HEK293 (cell line): ENCODE measurements at regions not wholly inside any gene's neighbourhood (a gene's known extent, or its start where the extent isn't known, plus 50 kb on each side); places are given as distances from the start of the nearest gene placed in this dataset.

Source experiments
- CTCF ChIA-PET: fragments of 350-600 bp; formaldehyde crosslinking; extraction: SDS; loops from one replicate; lab custom pipeline; 2021; ENCODE audit warnings: antibody characterized with exemption; lab: Yijun Ruan, JAX
- POLR2A ChIA-PET: fragments of 300-600 bp; formaldehyde crosslinking; extraction: SDS; loops from one replicate; lab custom pipeline; 2020; ENCODE audit warnings: antibody characterized with exemption, inconsistent platforms; lab: Yijun Ruan, JAX
- H3K27ac ChIP-seq: fragments of 200-500 bp; sonication (Bioruptor generic); 2 replicates; pipeline ENCODE4 v1.5.1; 2014; ENCODE audit warnings: low read depth, low read length, control low read depth, inconsistent platforms; ENCODE audit errors: extremely low read depth
- H3K36me3 ChIP-seq, 2 experiments: fragments of 200-500 bp in 1 of 2; sonication (Bioruptor generic) in 1 of 2; 1 replicate in 1 of 2; 2 replicates in 1 of 2; pipeline ENCODE4 v1.5.1; 2014 to 2017; ENCODE audit warnings: inconsistent platforms in 2 of 2, low read length in 2 of 2; ENCODE audit not compliant: control insufficient read depth in 2 of 2, insufficient read depth in 1 of 2
- H3K4me1 ChIP-seq: fragments of 200-500 bp; sonication (Bioruptor generic); 2 replicates; pipeline ENCODE4 v1.5.1; 2014; ENCODE audit warnings: mild to moderate bottlenecking, low read length, inconsistent platforms; ENCODE audit not compliant: control insufficient read depth, insufficient read depth
- H3K4me3 ChIP-seq: 2 replicates; pipeline ENCODE4 v1.5.1; 2011; ENCODE audit warnings: low read depth, mild to moderate bottlenecking, control low read depth, low read length, moderate library complexity
- H3K9me3 ChIP-seq: fragments of 200-500 bp; sonication (Bioruptor generic); 2 replicates; pipeline ENCODE4 v1.5.1; 2014; ENCODE audit warnings: low read depth, low read length, inconsistent platforms; ENCODE audit not compliant: control insufficient read depth, insufficient read depth
- HOXA7 ChIP-seq: sonication (generic); formaldehyde crosslinking; IDR thresholded peaks from 2 replicates; pipeline ENCODE4 v1.8.1; 2022; ENCODE audit warnings: missing genetic modification reagents, borderline replicate concordance
- KLF16 ChIP-seq: fragments of 450-650 bp; formaldehyde crosslinking; IDR thresholded peaks from 2 replicates; pipeline ENCODE4 v1.5.1; 2017; ENCODE audit warnings: missing biosample characterization, missing genetic modification characterization
- MEIS1 ChIP-seq: sonication (generic); formaldehyde crosslinking; IDR thresholded peaks from 2 replicates; pipeline ENCODE4 v1.8.1; 2022; ENCODE audit warnings: missing genetic modification reagents, mild to moderate bottlenecking, borderline replicate concordance
- OSR2 ChIP-seq: fragments of 450-650 bp; formaldehyde crosslinking; IDR thresholded peaks from 2 replicates; pipeline ENCODE4 v1.5.1; 2016; ENCODE audit warnings: missing biosample characterization, missing genetic modification characterization
- PATZ1 ChIP-seq: fragments of 450-650 bp; formaldehyde crosslinking; IDR thresholded peaks from 2 replicates; pipeline ENCODE4 v1.5.1; 2016; ENCODE audit warnings: missing biosample characterization, missing genetic modification characterization
- PRDM4 ChIP-seq: fragments of 450-650 bp; formaldehyde crosslinking; IDR thresholded peaks from 2 replicates; pipeline ENCODE4 v1.5.1; 2017; ENCODE audit warnings: missing biosample characterization, missing genetic modification characterization
- SCRT2 ChIP-seq: fragments of 450-650 bp; formaldehyde crosslinking; IDR thresholded peaks from 2 replicates; pipeline ENCODE4 v1.5.1; 2016; ENCODE audit warnings: missing biosample characterization, missing genetic modification characterization
- ZBTB10 ChIP-seq: fragments of 450-650 bp; formaldehyde crosslinking; IDR thresholded peaks from 2 replicates; pipeline ENCODE4 v1.5.1; 2016; ENCODE audit warnings: missing biosample characterization, missing genetic modification characterization
- ZBTB21 ChIP-seq: fragments of 450-650 bp; formaldehyde crosslinking; IDR thresholded peaks from 2 replicates; pipeline ENCODE4 v1.5.1; 2017; ENCODE audit warnings: missing biosample characterization, missing genetic modification characterization
- ZBTB26 ChIP-seq: fragments of 450-650 bp; formaldehyde crosslinking; optimal IDR thresholded peaks from 2 replicates; pipeline ENCODE3; 2016; ENCODE audit warnings: missing biosample characterization, mild to moderate bottlenecking, missing genetic modification characterization
- ZBTB7A ChIP-seq: fragments of 450-650 bp; formaldehyde crosslinking; IDR thresholded peaks from 2 replicates; pipeline ENCODE4 v1.5.1; 2016; ENCODE audit warnings: low read depth, missing biosample characterization, missing genetic modification characterization
- ZNF10 ChIP-seq: fragments of 450-650 bp; formaldehyde crosslinking; IDR thresholded peaks from 2 replicates; pipeline ENCODE4 v1.5.1; 2017; ENCODE audit warnings: missing biosample characterization, missing genetic modification characterization
- ZNF19 ChIP-seq: fragments of 450-650 bp; formaldehyde crosslinking; IDR thresholded peaks from 2 replicates; pipeline ENCODE4; 2016; ENCODE audit warnings: missing biosample characterization, missing genetic modification characterization, low read depth
- ZNF26 ChIP-seq: fragments of 450-650 bp; formaldehyde crosslinking; IDR thresholded peaks from 2 replicates; pipeline ENCODE4 v1.5.1; 2016; ENCODE audit warnings: missing biosample characterization, missing genetic modification characterization
- ZNF350 ChIP-seq: fragments of 450-650 bp; formaldehyde crosslinking; IDR thresholded peaks from 2 replicates; pipeline ENCODE4 v1.5.0; 2017; ENCODE audit warnings: missing biosample characterization, mild to moderate bottlenecking, missing genetic modification characterization
- ZNF555 ChIP-seq: fragments of 450-650 bp; formaldehyde crosslinking; conservative IDR thresholded peaks from 2 replicates; pipeline ENCODE4 v1.5.1; 2017; ENCODE audit warnings: missing biosample characterization, mild to moderate bottlenecking, missing genetic modification characterization, inconsistent platforms
- ZNF626 ChIP-seq: fragments of 450-650 bp; sonication (Bioruptor Pico); formaldehyde crosslinking; IDR thresholded peaks from 2 replicates; pipeline ENCODE4 v1.5.1; 2018; ENCODE audit warnings: missing biosample characterization, missing genetic modification characterization, inconsistent platforms
- ZNF639 ChIP-seq: fragments of 450-650 bp; formaldehyde crosslinking; IDR thresholded peaks from 2 replicates; pipeline ENCODE4 v1.5.1; 2016; ENCODE audit warnings: missing biosample characterization, missing genetic modification characterization
- ZNF645 ChIP-seq: fragments of 450-650 bp; formaldehyde crosslinking; IDR thresholded peaks from 2 replicates; pipeline ENCODE4; 2016; ENCODE audit warnings: missing biosample characterization, missing genetic modification characterization
- ZNF658 ChIP-seq: fragments of 450-650 bp; formaldehyde crosslinking; IDR thresholded peaks from 2 replicates; pipeline ENCODE4; 2016; ENCODE audit warnings: missing biosample characterization, missing genetic modification characterization
- ZNF747 ChIP-seq: fragments of 450-650 bp; formaldehyde crosslinking; IDR thresholded peaks from 2 replicates; pipeline ENCODE4 v1.5.1; 2016; ENCODE audit warnings: missing biosample characterization, missing genetic modification characterization
- ZSCAN18 ChIP-seq: fragments of 450-650 bp; formaldehyde crosslinking; IDR thresholded peaks from 2 replicates; pipeline ENCODE4 v1.5.1; 2016; ENCODE audit warnings: missing biosample characterization, missing genetic modification characterization

- no peak for TF ChIP-seq ZSCAN18
- TF ChIP-seq ZBTB26 (tag by site-specific recombination) = no peak
- no peak for TF ChIP-seq ZNF350 (tag by site-specific recombination)
- no peak for TF ChIP-seq ZNF658 (tag by site-specific recombination)
- TF ChIP-seq PRDM4 (tag by site-specific recombination) = no peak
- TF ChIP-seq ZNF626 = no peak
- TF ChIP-seq ZBTB21 = no peak
- no peak for TF ChIP-seq SCRT2 (tag by site-specific recombination)
- TF ChIP-seq ZNF555 (tag by site-specific recombination) = no peak
- TF ChIP-seq ZNF19 (tag by site-specific recombination) = no peak
- no peak for TF ChIP-seq PATZ1
- no peak for TF ChIP-seq HOXA7 (CRISPR knock-in tag)
- POLR2A ChIA-PET = no interaction called here
- Histone ChIP-seq H3K27ac (no peak overlapping the region), H3K4me3 (no peak overlapping the region), H3K4me1 (no peaks in the 10 kb centered on the region), H3K36me3 (no peaks in the 10 kb centered on the region), H3K9me3 (no peaks in the 10 kb centered on the region)
- CTCF ChIA-PET = no interaction called here
Measured at GRCh38 chr16:75909746-75910145, 183.5 kb upstream of the CPHXL start.

- Histone ChIP-seq H3K9me3 (no peaks in the 10 kb centered on the region), H3K4me1 (no peaks in the 10 kb centered on the region), H3K4me3 (no peak overlapping the region), H3K36me3 (no peaks in the 10 kb centered on the region), H3K27ac (no peak overlapping the region)
- POLR2A ChIA-PET = no interaction called here
- CTCF ChIA-PET = no interaction called here
- TF ChIP-seq ZNF626 (no peak), ZBTB7A (no peak), ZNF10 (tag by site-specific recombination) (no peak), KLF16 (tag by site-specific recombination) (no peak), ZNF747 (no peak), ZBTB10 (no peak), MEIS1 (CRISPR knock-in tag) (no peak), ZNF26 (no peak), OSR2 (tag by site-specific recombination) (no peak), ZNF645 (no peak), ZNF639 (tag by site-specific recombination) (no peak), ZNF555 (tag by site-specific recombination) (no peak)
Measured at GRCh38 chr16:75911896-75912295, 185.6 kb upstream of the CPHXL start.
